NCI-H345 treated with DMSO at 0.1 percent for 48 hours (cell line): ENCODE measurements at regions not wholly inside any gene's neighbourhood (a gene's known extent, or its start where the extent isn't known, plus 50 kb on each side); places are given as distances from the start of the nearest gene placed in this dataset.

Experiments
- DNase-seq: peaks from one replicate; lab custom pipeline; 2025; ENCODE audit not compliant: unreplicated experiment; lab: John Stamatoyannopoulos, UW

DNA sequence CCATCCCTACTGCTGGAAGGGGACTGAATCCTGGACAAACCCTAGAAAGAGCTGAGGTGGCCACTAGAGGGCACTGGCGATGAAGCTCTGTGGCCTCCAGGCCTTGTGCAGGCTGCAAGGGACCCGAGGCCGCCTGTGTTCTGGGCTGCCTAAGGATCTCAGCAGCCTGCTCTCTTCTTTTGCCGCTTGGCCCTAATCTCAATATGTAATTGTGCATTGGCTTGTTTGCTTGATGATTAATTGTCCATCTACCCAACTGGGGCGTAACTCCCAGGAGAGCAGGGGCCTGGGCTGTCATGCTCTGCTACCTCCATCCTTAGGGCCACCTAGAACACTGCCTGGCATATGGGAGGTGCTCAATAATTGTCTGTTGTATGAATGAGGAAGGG lies 73.8 kb downstream of the SYNE3 start:
- DNase-seq = peak; percentile 61

DNA sequence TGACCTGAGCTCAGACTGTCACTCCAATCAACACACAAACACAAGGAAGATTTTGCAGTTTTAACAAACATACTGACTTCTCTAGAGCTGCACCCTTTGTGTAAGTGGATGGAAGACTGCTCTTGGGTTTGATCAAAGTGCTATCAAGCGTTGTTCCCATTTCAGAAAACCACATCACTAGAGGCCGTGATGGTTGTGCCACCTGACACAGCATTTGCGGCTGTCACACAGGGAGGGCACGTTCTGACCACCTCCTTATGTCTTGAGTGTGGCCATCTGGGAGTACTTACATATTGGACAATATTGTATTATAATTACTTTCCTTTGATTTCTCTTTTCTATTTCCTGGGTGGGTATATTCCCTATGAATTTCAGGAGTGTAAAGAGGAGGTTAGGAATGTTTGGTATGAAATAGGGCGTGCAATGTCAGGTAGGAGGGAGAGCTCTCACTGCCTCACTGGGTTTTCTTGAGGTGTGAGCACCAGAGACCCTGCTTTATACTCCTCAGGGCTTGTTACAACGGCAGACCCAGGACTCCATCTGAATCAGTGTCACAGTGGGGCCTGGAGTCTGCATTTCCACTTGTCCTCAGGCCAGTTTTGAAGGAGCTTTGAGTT lies 74.3 kb downstream of the SYNE3 start:
- DNase-seq = no peak

DNA sequence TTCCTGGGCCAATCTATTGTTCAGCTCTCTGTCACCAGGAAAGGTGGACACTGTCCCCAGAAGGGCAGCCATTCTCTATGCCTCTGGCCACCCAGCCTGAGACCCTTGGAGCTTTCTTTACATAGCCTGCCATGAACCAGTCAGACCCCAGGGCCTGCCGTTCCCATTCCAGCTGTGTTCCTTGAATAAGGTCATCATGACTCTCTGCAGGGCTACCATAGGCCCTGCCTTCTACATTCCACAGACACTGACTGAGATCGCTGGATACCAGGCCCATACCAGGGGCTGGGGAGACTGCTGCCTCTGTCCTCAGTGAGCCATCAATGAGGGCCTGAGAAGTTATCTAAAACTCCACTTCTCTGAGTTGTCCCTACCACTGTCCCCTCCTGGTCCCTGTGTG lies 75.5 kb downstream of the SYNE3 start:
- no peak for DNase-seq

DNA sequence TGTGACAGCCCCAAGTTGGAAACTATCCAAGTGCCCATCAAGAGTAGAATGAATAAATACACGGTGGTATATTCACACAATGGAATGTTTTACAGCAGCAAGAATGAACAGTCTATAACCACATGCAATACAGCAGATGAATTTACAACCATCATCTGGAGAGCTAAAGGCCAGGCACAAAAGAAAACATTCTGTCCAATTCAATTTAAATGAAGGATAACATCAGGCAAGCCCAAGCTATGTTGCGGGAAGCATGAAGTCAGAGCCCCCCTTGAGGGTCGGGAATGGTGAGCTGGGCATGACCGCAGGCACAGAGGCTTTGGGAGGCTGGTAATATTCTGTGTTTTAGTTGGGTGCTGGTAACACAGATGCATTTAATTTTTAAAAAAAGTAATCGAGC lies 76.0 kb downstream of the SYNE3 start:
- no peak for DNase-seq

DNA sequence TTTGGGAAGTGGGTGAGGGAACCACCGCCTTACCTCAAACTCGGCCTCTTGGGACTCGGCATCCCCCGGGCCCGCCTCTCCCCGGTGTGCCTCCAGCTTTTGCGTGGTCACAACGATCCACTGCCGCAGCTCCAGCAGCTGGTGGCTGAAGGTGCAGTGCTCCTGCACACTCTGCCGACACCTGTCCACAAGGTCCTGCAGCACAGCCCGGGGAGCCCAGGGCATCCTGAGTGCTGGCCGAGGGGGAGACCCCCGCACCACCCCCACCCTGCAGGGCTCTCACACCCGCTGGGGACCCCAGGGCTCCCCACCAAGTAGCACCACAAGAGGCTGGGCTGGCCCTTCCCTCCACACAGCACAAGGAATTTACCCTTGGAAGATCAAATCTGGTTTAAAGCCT lies 76.6 kb downstream of the SYNE3 start:
- DNase-seq = no peak

DNA sequence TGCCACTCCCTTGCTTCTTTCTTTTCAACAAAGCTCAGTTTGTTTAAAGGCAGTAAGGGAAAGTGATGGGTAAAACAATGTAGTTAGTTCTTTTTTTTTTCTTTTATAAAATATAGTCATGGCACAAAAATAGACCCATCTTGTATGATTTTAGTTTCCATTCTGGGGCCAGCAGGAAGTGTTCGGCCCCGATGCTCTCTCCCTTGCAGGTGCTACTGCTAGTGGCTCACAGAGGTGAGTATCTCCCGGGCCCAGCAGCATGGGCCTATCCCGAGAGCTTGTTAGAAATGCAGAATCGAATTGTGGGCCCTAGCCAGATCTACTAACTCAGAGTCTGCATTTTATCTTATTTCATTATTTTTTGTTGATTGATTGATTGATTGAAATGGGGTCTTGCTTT lies 78.7 kb downstream of the SYNE3 start:
- no peak for DNase-seq

DNA sequence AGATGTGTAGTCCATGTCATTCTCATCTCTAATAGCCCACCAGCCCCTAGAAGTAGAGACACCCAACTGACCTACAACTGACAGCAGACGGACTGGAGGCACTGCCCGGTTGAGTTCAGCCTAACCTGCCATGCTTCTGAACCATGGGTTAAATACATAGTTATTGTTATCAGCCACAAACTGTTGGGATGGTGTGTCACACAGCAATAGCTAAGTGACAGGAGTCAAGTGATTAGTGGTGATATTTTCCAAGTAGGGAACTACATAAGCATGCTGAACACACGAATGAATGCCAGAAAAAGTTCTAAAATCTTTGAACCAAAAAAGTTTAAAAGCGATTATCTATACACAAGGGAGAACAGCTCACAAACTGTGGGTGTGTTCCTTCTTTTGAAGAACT lies 80.1 kb downstream of the SYNE3 start:
- DNase-seq = no peak

DNA sequence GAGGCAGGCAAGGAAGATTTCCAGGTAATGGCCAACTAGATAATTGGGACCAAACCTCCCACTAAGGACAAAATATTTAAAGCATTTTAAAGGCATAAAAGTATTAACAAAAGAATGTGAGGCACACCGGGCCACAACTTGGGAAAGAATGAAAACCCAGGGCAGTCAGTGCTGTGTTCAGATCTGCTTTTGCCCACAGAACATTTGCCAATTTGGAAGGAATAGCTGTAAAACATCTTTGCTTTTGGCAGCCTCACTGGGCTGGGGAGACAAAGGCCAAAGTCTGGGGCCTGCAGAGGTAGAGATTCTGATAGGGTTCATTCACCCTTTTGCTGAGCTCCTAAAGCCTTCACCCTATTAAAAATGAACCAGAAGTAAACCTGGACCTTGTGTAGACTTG lies 82.3 kb downstream of the SYNE3 start:
- DNase-seq = no peak

DNA sequence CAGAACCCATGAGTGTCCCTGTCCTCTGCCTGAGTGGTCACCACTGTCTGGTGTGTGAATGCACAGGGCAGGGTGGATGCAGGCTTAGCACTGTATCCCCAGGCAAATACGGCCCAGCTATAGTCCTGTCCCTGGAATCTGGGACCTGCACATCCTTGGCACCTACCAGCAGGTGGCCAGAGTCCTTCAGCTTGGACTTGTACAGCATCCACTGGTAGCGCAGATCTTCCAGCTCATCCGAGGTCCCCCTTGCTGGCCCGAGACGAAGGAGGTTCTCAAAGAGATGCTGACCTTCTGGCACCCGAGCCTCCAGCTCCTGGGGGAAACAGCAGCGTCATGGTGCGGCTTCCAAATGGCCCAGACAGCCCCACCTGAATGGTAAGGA lies 83.4 kb downstream of the SYNE3 start:
- DNase-seq = no peak

DNA sequence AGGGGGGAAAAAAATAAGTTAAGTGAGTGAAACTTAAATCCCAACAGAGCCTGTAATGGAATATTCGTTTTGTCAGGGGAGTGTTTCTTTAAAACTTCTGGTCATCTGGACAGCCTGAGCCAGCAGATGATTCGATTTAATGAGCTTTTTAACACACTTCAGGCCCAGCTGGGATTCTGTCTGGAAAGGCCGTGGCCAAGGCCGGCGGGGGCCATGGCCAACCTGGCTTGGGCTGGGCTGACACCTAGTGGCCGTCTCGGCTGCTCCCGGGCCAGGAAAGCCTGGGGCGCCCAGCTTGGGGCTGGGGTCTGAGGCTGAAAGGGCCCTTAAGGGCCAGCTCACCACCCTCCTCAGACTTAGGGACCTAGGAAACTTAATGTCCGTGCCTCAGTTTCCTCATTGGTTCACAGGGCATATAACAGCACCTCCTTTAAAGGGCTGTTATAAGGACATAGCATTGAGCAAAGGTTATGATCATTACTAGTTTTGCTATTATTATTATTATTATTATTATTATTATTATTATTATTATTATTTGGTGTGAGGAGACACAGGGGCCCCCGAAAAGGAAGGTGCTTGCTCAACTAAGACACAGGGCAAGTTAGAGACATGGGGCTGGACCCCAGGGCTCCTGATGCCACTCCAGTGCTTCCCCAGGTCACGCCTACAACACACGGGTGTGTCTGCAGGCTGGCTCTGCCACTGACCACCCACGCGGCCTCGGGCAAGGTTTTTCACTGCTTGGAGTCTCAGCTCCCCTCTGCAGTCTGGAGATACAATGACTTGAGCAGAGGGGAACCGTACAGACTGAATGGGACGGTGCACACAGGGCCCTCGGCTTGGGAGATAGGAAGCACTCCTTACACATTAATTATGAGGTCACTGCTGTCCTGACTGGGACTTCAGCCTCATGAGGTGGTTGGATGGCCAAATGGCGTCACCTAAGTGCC lies 84.0 kb downstream of the SYNE3 start:
- DNase-seq = no peak

DNA sequence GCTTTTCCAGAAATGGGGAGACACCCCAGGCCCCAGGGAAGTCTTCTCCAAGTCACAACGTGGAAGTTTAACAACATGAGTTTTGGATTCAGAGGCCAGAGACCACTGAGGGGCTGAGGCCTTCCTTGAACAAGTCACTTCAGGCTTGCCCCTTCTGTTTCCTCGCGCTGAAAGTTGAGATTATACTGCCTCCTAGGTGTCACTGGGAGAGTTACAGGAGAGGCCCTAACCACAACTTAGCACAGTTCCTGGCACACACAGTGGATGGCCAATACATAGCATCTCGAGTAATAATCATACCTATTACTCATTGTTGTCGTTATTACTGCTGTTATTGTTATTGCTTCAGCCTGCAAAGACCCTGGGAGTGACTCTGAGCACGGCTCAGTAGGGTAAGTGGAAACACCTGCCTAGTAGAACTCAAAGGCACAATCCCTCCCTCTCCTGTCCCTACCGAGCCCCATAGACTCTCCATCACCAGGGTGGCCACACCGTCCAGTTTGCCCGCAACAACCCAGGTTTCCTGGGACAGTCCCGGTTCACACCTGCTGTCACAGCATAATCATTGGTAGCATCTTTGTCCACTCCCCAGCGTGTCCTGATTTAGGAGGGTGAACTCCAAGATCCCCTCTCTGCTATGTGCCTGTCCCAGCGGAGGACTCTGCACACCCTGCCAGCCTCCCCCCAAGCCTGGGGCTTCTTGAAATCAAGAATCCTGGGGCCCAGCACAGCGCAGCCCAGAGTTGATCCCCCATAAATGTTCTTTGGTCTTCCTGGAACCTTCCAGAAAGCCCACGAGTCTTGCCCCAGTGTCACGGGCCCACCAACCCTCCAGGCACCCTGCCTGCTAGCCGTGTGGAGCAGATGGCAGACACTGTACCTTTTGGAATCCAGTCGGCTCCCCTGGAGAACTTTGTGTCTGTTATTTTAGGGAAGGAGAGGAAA lies 85.0 kb downstream of the SYNE3 start:
- DNase-seq = no peak

DNA sequence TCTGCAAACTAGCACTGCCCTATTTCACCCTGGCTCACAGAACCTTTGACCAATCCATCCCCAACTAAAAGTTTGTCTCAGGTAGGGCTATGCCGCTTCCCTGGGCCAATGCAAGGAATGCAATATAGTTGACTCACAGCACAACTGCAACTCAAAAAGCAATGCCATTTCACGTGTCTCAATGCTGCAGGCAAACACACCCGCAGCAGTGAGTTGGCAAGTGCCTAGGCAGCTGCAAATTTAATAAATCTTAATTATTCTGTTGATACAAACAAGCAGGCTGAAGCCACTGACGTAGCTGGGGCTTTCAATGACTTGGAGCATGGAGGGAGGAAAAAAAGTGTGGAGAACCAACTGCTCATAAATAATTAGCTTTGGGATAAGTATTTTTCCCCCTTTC lies 87.9 kb downstream of the SYNE3 start:
- DNase-seq = no peak

DNA sequence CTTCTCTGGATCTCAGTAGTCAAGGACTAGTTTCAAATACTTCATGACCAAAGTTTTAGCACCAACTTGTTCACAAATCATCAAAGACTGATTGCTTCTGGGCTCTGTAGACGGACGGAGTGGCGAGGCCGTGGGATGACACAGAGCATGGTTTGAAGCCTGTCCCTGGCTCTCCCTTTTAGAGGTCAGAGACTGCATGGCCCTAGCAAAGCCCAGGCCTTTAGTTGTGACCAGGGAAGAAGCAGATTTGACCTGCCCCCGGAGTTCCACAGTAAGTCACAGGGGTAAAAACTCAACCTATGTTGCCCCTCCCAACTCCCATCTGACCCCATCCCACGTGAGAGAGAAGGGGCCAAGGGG lies 90.4 kb downstream of the SYNE3 start:
- no peak for DNase-seq

DNA sequence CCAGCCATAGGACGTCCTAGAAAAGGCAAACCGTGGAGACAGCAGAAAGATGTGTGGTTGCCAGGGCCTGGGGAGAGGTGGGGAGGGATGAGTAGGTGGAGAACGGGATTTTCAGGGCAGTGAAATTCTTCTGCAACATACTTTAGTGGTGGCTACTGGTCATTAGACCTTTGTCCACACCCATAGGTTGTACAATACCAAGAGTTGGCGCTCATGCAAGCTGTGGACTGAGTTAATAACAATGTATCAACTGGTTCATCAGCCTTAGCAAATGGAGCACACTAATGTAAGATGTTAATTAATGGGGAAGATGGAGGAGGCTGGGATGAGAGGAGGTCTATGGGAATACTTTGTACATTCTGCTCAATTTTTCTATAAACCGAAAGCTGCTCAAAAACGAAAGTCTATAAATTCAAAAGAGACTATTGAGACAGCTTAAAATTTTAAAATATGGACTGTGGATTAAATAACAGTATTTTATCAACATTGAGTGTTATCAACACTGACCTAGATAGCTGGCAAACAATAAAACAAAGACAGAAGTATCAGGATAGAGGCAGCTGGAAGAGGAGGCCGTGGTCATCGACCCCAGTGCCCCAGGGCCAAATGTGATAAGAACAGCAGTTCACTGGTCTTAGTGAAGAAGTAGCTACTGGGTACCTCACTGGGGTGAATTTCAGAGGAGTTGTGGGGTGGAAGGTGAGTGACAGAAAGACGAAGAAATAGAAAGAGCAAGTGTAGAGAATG lies 90.9 kb downstream of the SYNE3 start:
- DNase-seq = no peak

DNA sequence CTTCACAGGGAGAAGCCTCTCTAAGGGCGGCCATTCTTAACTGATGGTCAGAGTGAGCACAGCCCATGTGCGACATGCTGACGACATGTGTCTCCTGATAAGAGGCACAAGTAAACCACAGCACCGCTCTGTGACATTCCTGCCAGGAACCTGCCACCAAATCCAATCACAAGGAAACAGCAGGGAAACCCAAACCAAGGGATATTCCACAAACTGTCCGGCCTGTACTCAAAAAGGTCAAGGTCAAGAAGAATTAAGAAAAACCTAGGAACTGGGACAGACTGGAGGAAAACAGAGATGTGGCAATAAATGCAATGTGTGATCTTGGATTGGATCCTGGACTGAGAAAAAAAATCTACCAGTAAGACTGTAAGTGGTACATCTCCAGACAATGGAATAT lies 91.9 kb downstream of the SYNE3 start:
- DNase-seq = no peak

DNA sequence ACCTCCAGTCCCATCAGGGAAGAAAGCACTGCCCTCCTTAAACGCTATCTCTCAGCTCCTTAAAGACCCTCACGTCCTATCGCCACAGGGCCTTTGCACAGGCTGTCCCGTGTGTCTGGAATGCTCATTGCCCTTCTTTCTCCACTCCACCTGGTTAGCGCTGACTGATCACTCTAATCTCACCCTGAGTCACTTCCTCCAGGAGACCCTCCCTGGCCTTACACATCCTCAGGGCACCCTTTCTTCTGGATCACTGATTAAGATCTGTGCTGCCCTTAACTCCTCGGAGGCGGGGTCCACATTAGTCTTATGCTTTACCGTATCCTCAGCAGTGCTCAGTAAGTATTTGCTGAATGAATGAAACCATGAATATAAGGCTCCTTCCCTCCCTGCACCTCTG lies 94.7 kb downstream of the SYNE3 start:
- no peak for DNase-seq

DNA sequence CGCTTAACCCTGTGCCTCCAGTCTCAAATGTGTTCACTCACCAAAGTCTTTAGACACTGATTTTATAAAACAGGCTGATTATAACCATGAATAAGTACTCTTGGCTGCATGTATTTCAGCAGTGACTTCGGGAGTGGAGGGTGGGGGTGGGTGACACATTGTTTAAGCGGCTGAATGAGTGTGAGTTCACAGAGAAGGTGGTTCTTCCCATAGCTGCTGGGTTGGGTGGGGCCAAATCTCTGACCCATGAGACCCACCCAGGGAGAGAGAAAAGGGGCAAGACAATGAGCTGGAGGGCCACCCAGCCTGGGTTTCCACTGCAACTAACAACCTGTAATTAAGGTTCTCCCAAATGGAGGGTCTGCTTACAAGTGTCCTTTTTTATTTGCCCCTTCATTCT lies 96.4 kb downstream of the SYNE3 start:
- no peak for DNase-seq

DNA sequence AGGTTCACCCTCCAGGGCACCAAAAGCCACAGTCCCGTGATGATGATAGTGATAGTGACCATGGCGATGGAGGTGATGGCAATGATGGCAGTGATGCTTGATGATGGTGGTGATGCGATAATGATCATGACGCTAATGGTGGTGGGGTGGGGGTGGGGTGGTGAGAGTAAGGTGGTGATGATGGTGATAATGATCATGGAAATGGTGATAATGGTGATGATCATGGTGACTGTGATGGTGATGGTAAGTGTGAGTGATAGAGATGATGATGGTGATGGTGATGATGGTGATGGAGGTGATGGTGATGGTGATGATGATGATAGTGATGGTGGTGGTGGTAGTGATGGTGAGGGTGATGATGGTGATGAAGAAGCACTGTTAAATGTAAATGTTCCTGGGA lies 96.9 kb downstream of the SYNE3 start:
- DNase-seq = no peak

DNA sequence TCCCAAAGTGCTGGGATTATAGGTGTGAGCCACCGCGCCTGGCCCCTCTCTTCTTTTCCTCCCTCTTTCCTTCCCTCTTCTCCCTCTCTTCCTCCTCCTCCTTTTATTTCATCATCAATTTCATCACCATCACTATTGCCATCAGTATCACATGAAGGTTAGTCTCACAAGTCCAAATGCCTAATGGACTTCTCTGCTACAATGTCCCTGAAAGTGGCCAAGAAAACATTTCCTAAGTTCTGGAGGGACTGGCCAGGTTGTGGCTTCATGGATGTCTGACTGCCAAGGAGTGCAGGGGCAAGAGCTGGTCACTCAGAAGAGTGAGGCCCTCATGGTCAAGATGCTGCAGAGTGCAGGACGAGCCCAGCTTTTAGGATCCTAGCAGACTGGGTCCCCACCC lies 97.6 kb downstream of the SYNE3 start:
- DNase-seq = no peak

DNA sequence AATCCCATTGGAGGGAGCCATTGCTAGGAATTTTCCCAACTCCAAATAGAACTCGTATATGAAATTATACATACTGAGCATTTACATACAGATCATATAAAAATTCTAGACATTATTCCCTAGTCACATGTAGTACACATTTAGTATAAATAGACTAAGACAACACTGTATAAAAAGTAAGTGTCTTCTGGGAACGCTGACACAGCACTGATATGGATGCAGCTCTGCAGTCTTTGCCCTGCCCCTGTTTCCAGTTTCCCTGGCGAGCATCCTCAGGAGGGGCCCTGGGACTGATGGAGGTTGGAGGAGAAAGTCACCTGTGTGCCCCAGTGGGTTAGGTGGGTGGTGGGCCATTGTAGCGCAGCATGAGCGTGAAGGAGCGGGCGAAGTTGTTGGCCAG lies 97.8 kb upstream of the CLMN start:
- no peak for DNase-seq

DNA sequence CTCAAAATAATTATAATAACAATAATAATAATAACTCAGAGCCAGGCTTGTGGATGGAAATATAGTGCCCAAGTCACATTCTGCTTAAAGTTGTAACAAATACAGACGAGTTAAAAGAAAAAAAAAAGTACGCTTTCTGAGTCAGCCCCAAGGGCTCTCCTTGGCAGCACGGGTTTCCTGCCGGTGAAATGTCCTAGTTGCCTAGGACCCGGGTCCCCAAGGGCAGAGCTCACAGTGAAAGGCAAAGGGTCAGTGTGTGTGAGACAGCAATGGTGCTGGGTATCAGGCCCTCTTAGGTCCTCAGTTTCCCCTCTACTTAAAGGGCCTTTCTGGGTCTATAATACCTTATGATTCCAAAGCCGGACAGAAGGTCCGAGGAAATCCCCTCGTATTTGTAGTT lies 96.3 kb upstream of the CLMN start:
- no peak for DNase-seq
